Astrocyte (in vitro differentiated cells and primary cell): ENCODE measurements at regions not wholly inside any gene's neighbourhood (a gene's known extent, or its start where the extent isn't known, plus 50 kb on each side); places are given as distances from the start of the nearest gene placed in this dataset.

Experiments used
- DNase-seq: peaks from one replicate; pipeline ENCODE4 v3.0.0-alpha.2; 2010; ENCODE audit warnings: low read depth
- FAIRE-seq: peaks from 2 replicates; lab custom pipeline; 2011; peaks lifted over from hg19 to GRCh38; lab: Jason Lieb, UNC
- H2AFZ ChIP-seq: 2 replicates; pipeline ENCODE4 v1.6.0; 2012; ENCODE audit warnings: low read depth, low read length, inconsistent platforms
- H3K27ac ChIP-seq: 2 replicates; pipeline ENCODE4 v1.5.1; 2011; ENCODE audit warnings: low read depth, low read length, inconsistent platforms
- H3K27me3 ChIP-seq: 2 replicates; pipeline ENCODE4 v1.6.0; 2011; ENCODE audit warnings: low read length, inconsistent platforms; ENCODE audit not compliant: insufficient read depth
- H3K36me3 ChIP-seq: 2 replicates; pipeline ENCODE4 v1.5.1; 2011; ENCODE audit warnings: low read length, inconsistent platforms; ENCODE audit not compliant: insufficient read depth
- H3K4me1 ChIP-seq: 2 replicates; pipeline ENCODE4 v1.5.1; 2011; ENCODE audit warnings: low read length, inconsistent platforms; ENCODE audit not compliant: insufficient read depth
- H3K4me2 ChIP-seq: 2 replicates; pipeline ENCODE4 v1.6.0; 2012; ENCODE audit warnings: low read length, inconsistent platforms
- H3K4me3 ChIP-seq: 2 replicates; pipeline ENCODE4 v1.5.1; 2011; ENCODE audit warnings: low read depth, mild to moderate bottlenecking, low read length, inconsistent platforms; ENCODE audit not compliant: insufficient read depth
- H3K79me2 ChIP-seq: 2 replicates; pipeline ENCODE4 v1.6.0; 2012; ENCODE audit warnings: mild to moderate bottlenecking, low read length, inconsistent platforms; ENCODE audit not compliant: insufficient read depth
- H3K9ac ChIP-seq: 2 replicates; pipeline ENCODE4 v1.6.0; 2012; ENCODE audit warnings: mild to moderate bottlenecking, low read length, inconsistent platforms
- H3K9me3 ChIP-seq: 2 replicates; pipeline ENCODE4 v1.5.1; 2012; ENCODE audit warnings: low read depth, mild to moderate bottlenecking, low read length, inconsistent platforms; ENCODE audit not compliant: insufficient read depth
- H4K20me1 ChIP-seq: 2 replicates; pipeline ENCODE4 v1.6.0; 2012; ENCODE audit warnings: low read length, inconsistent platforms; ENCODE audit not compliant: insufficient read depth
- H3K27ac Mint-ChIP-seq: one replicate; pipeline ENCODE4 v1.8.0; 2021; ENCODE audit warnings: mild to moderate bottlenecking, mixed read lengths; ENCODE audit not compliant: unreplicated experiment
- H3K27me3 Mint-ChIP-seq: one replicate; pipeline ENCODE4 v1.8.0; 2021; ENCODE audit warnings: low read depth, mixed read lengths; ENCODE audit not compliant: unreplicated experiment
- H3K36me3 Mint-ChIP-seq: one replicate; pipeline ENCODE4 v1.8.0; 2021; ENCODE audit warnings: low read depth, mixed read lengths; ENCODE audit not compliant: unreplicated experiment
- H3K4me1 Mint-ChIP-seq: one replicate; pipeline ENCODE4 v1.8.0; 2021; ENCODE audit warnings: low read depth, mixed read lengths; ENCODE audit not compliant: unreplicated experiment
- H3K4me3 Mint-ChIP-seq: one replicate; pipeline ENCODE4 v1.8.0; 2021; ENCODE audit warnings: mild to moderate bottlenecking, moderate library complexity, mixed read lengths; ENCODE audit not compliant: unreplicated experiment
- H3K9me3 Mint-ChIP-seq: one replicate; pipeline ENCODE4 v1.8.0; 2021; ENCODE audit warnings: mild to moderate bottlenecking, mixed read lengths; ENCODE audit not compliant: unreplicated experiment
- CTCF ChIP-seq: IDR thresholded peaks from 2 replicates; pipeline ENCODE4 v1.5.1; 2011; ENCODE audit warnings: low read depth, mild to moderate bottlenecking, inconsistent platforms, low read length, moderate library complexity; ENCODE audit not compliant: insufficient read depth
- EZH2 ChIP-seq: IDR thresholded peaks from 2 replicates; pipeline ENCODE4 v1.6.1; 2012; ENCODE audit warnings: mild to moderate bottlenecking, low read length, inconsistent platforms; ENCODE audit not compliant: insufficient read depth

GRCh38 chr6:43946641-43947363, 176.8 kb downstream of the VEGFA start:
- FAIRE-seq (no peak), DNase-seq (no peak)
- H4K20me1 ChIP-seq = no peaks in the 10 kb centered on the region
- H3K79me2 ChIP-seq = no peaks in the 10 kb centered on the region
- TF ChIP-seq EZH2 (no peak), CTCF (no peak)
- no peak overlapping the region for H3K4me2 ChIP-seq
- H3K27ac ChIP-seq = no peak overlapping the region
- no peak overlapping the region for H2AFZ ChIP-seq
- no peaks in the 10 kb centered on the region for H3K9me3 ChIP-seq
- no peak overlapping the region for H3K9ac ChIP-seq
- H3K4me1 Mint-ChIP-seq = peaks cover 40% of the 10 kb centered on the region
- no peak overlapping the region for H3K27ac Mint-ChIP-seq
- no peaks in the 10 kb centered on the region for H3K36me3 Mint-ChIP-seq
- no peaks in the 10 kb centered on the region for H3K36me3 ChIP-seq
- no peak overlapping the region for H3K4me3 ChIP-seq
- peaks cover 12% of the 10 kb centered on the region for H3K27me3 Mint-ChIP-seq
- no peak overlapping the region for H3K4me3 Mint-ChIP-seq
- H3K4me1 ChIP-seq = peaks cover 13% of the 10 kb centered on the region
- H3K27me3 ChIP-seq = no peaks in the 10 kb centered on the region
- peaks cover 10% of the 10 kb centered on the region for H3K9me3 Mint-ChIP-seq

DNA sequence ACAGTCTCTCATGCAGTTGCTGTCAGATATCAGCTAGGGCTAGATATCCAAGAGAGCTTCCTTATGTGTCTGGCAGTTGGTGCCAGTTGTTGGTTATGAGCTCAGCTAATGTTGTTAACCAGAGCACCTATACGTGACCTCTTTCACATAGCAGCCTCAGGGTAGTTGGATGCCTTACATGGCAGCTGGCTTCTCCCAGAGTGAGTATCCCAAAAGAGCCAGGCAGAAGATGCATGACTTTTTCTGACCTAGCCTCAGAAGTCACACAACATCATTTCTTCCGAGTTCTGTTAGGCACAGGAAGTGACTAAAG, 175.7 kb downstream of the VEGFA start:
- no peaks in the 10 kb centered on the region for H3K9me3 ChIP-seq
- Mint-ChIP-seq H3K27me3 (peaks cover 13% of the 10 kb centered on the region), H3K27ac (no peak overlapping the region), H3K4me3 (no peak overlapping the region), H3K9me3 (peaks cover 10% of the 10 kb centered on the region), H3K36me3 (no peaks in the 10 kb centered on the region), H3K4me1 (peaks cover 34% of the 10 kb centered on the region)
- no peak overlapping the region for H2AFZ ChIP-seq
- no peak overlapping the region for H3K4me2 ChIP-seq
- H3K9ac ChIP-seq = no peak overlapping the region
- H4K20me1 ChIP-seq = no peaks in the 10 kb centered on the region
- H3K4me1 ChIP-seq = peaks cover 13% of the 10 kb centered on the region
- H3K27ac ChIP-seq = no peak overlapping the region
- FAIRE-seq (no peak), DNase-seq (no peak)
- no peaks in the 10 kb centered on the region for H3K79me2 ChIP-seq
- no peaks in the 10 kb centered on the region for H3K27me3 ChIP-seq
- H3K36me3 ChIP-seq = no peaks in the 10 kb centered on the region
- TF ChIP-seq CTCF (no peak), EZH2 (no peak)
- H3K4me3 ChIP-seq = no peak overlapping the region
